ENCODE measurements at regions not wholly inside any gene's neighbourhood (a gene's known extent, or its start where the extent isn't known, plus 50 kb on each side); places are given as distances from the start of the nearest gene placed in this dataset.

DNA sequence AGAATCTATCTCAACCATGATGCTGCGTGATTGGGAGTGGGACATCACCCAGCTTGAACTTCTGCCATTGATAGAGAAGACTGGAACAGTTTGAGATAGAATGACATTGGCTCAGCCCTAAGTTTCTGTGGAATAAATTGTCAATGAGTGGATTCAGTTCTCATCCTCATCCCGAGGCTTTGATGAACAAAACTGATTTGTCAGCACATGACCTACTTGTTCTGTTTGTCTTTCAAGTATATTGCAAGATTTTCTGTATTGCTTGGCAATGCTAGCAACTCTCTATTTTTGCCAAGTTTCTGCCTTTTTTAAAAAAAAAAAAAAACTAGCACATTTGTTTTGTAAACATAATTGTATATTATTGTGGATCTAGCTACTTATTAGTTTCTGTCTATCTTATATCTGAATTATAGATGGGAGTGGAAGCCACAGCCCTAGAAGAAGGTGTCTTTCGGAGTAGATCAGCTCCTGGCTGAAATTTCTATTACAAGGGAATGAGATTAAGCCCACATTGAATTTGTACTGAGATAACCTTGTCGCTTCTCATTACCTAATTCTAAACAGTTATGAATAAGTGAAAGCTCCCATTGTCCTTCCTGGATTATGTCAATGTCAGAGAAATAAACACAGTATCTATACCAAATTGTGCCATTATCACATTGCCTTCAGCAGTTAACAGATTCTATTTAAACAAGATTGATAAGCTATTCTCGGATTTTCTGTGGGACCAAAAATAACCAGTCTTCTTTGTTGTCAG lies 166.1 kb downstream of the TNFSF13B start:
- DNase-seq (ENCODE audit: low read depth in 4 of 4, low spot score in 2 of 4) = no peak

DNA sequence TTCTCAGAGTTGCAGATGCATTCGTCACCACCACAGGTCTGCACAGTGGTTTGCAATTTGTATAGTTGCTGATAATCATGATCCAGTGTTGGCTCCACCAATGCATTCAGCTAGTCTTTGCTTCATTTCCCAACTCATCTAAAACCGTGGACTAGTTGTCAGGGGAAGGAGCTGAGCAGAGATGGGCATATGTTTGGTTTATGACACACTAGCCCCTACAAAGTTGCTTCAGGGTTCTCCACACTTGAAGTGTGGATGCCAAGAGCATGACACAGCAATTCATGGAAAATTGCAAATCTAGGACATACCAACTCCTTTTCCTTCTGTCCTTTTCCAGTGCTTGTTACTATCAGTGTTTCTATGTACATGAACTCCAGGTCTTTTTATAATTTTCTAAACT lies 168.0 kb downstream of the TNFSF13B start:
- no peak for DNase-seq (ENCODE audit: low read depth in 4 of 4, low spot score in 2 of 4)

- no peak for DNase-seq (ENCODE audit: low read depth in 4 of 4, low spot score in 2 of 4)
Measured at GRCh38 chr13:108439556-108439955, 170.0 kb downstream of the TNFSF13B start.

- DNase-seq (ENCODE audit: low read depth in 4 of 4, low spot score in 2 of 4) = no peak
Measured at GRCh38 chr13:108444448-108444847, 174.9 kb downstream of the TNFSF13B start.

DNA sequence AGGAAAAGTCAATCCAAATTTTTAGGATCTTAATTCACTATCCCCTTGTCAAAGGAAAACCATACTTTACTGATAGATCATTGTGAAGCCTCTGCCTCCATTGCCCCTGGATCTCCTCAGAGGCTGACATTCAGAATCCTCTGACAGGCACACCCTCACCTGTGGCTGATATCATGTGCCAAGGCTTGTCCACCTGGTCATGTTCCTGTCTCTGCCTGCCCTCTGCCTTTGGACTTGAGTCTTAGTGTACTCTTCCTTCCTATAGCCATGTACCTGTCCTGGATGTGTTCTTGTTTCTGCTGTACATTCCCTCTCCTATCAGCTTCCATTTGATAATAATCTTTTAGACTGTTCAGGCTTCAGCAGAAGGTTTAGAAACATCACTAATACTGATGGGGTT lies 179.4 kb downstream of the TNFSF13B start:
- DNase-seq (ENCODE audit: low read depth in 4 of 4, low spot score in 2 of 4) = no peak

DNA sequence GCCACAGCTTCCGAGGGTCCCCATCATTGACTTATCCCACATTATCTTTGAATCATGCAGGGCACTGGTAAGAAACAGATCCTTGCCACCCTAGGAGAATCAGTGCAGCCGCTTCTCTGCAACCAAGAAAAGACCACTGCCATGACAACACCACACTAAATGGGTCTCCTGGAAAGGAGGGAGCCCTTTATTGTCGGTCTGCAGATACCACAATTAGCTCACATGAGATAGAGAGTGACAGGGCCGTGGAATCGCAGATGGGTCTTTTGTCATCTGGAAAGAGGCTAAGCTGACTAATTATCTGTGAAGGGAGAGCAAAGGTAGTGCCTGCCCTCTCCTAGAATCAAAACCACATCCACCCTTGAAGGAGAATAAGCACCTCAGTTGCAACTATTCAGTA lies 178.3 kb upstream of the MYO16 start:
- DNase-seq (ENCODE audit: low read depth in 4 of 4, low spot score in 2 of 4) = no peak

DNA sequence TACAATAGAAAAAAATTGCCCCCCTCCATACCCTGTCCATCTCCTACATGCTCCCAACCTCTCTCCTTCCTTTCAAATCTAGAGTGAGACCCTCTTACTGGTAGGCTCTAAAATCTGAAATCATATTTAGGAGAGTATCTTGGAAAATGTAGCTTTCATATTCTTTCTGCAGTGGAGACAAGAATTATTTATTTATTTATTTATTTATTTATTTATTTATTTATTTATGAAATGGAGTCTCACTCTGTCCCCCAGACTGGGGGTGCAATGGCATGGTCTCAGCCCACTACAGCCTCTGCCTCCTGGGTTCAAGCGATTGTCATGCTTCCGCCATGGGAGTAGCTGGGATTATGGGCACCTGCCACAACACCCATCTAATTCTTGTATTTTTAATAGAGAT lies 174.1 kb upstream of the MYO16 start:
- DNase-seq (ENCODE audit: low read depth in 4 of 4, low spot score in 2 of 4) = no peak

GRCh38 chr13:108460043-108460442 lies 169.4 kb upstream of the MYO16 start:
- no peak for DNase-seq (ENCODE audit: low read depth in 4 of 4, low spot score in 2 of 4)

DNA sequence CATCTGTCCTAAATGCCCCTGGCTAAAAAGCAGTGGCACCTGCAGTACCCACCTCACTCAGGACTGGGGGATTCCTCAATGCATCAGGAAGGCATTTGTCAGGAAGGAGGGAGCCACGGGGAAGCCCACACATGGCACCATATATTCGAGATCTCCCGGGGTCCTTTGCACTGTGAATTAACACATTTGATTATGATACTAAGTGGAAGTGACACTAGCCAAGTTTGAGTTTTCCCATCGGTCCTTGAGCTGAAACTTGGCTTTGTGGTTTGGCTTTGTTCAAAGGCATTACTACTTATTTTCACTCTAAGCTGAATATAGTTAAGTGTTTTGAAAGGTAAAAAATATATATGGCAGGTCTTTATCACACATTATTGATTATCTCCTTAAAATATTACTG lies 168.7 kb upstream of the MYO16 start:
- no peak for DNase-seq (ENCODE audit: low read depth in 4 of 4, low spot score in 2 of 4)

DNA sequence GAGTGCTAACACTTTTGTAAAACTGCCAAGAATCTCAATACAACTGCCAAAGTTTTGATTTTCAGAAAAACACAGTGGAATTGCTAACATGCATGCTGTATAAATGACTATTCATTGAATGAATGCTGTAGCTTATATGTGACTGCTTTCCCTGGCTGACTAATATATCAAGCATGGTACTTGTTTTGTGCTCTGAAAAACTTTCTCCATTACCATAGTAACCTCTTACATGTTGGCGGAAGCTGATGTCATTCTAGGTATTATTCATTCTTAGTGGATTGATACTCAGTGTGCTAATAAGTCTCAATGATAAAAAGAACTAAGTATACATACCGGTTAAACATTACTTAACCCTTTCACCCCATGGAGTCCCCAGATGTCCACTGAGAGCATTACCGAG lies 166.1 kb upstream of the MYO16 start:
- no peak for DNase-seq (ENCODE audit: low read depth in 4 of 4, low spot score in 2 of 4)

GRCh38 chr13:108470921-108471320 lies 158.5 kb upstream of the MYO16 start:
- DNase-seq (ENCODE audit: low read depth in 4 of 4, low spot score in 2 of 4) = no peak

DNA sequence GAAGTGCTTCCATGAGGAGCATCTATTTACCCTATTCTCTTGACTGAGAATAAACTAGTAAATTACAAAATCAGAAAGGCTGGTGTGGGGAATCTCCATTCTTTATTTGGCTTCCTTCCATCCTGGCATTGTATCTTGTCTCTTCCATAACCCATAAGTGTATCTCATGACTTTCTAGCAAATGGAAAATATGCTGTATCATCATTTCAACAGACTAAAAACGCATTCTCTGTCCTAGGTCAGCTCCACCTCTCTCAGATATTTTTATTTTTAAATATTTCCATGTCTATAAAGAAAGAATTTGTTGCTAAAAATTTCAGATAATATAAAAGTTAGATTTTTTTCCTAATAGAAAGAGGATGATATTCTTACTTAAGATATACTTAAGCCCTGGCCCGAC lies 154.2 kb upstream of the MYO16 start:
- DNase-seq (ENCODE audit: low read depth in 4 of 4, low spot score in 2 of 4) = no peak

DNA sequence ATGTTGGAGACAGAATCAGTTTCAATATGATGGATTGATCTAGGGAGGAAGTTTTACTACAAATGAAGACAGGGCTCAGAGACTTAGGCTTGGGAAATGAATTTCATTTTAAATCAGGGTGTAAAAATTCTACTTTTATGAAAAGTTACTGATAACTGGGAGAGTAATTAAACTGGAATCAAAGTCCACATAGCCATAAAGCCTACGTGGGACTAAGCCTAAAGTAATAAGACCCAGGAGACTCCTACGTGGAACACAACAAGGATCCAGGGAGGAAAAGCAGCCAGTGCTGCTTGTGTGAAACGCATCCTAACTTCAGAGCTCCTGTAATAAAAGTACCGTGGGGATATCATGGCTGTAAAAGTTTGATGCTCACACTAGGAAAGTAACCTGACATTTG lies 152.0 kb upstream of the MYO16 start:
- DNase-seq (ENCODE audit: low read depth in 4 of 4, low spot score in 2 of 4) = no peak

- DNase-seq (ENCODE audit: low read depth in 4 of 4, low spot score in 2 of 4) = no peak
Measured at GRCh38 chr13:108478179-108478578, 151.2 kb upstream of the MYO16 start.

- DNase-seq (ENCODE audit: low read depth in 4 of 4, low spot score in 2 of 4) = no peak
Measured at GRCh38 chr13:108483981-108484380, 145.4 kb upstream of the MYO16 start.

DNA sequence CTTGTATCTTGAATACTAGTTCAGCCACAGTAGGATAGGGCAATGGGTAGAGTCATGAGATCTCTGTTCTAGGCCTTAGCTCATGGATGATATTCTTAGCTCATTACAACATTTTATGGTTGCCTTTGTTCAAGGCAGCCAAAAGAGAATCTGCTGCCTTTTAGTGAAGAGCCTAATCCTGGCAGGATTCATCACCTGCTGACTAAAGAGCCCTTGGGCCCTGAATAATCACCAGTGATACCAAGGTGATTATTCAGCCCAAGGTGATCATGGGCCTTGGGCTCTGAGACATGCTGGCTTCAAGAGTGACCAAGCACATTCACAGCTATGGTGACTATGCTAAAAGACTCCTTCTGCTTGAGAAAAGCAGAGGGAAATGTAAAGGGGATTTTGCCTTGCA lies 143.3 kb upstream of the MYO16 start:
- no peak for DNase-seq (ENCODE audit: low read depth in 4 of 4, low spot score in 2 of 4)

GRCh38 chr13:108494991-108495645 lies 134.3 kb upstream of the MYO16 start:
- DNase-seq (ENCODE audit: low read depth in 4 of 4, low spot score in 2 of 4) = no peak

DNA sequence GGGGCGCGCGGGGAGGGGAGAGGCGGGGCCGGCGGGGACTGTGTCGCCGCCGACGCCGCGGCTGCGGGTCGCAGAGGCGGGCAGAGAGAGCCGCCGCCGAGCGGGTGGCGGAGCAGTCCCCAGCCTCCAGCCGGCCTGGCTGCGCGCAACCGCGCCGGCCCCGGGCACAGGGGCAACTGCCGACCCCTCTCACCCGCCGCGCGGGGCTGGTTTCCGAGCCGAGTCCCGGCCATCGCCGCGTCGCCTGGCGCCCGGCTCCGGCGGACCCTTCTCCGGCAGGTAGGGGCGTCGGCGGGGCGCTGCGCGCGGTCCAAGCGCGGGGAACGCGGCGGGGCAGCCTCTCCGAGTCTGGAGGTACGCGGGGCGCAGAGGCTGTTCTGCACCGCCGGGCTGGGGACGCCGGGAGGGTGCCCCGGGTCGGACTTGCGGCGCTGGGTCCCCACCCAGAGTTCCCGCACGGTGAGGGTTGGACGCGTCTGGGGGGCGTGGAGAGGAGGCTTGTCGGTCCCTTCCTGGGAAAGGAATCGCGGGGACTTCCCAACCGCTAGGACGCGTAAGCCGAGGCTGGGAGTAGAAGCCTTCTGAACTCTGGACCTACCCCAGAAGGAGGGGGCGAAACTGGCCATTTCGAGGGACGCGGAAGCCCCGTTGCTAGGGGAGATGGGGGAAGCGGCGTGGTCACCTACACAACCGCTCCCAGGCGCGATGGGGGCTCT lies 133.6 kb upstream of the MYO16 start:
- DNase-seq (ENCODE audit: low read depth in 4 of 4, low spot score in 2 of 4) = no peak

DNA sequence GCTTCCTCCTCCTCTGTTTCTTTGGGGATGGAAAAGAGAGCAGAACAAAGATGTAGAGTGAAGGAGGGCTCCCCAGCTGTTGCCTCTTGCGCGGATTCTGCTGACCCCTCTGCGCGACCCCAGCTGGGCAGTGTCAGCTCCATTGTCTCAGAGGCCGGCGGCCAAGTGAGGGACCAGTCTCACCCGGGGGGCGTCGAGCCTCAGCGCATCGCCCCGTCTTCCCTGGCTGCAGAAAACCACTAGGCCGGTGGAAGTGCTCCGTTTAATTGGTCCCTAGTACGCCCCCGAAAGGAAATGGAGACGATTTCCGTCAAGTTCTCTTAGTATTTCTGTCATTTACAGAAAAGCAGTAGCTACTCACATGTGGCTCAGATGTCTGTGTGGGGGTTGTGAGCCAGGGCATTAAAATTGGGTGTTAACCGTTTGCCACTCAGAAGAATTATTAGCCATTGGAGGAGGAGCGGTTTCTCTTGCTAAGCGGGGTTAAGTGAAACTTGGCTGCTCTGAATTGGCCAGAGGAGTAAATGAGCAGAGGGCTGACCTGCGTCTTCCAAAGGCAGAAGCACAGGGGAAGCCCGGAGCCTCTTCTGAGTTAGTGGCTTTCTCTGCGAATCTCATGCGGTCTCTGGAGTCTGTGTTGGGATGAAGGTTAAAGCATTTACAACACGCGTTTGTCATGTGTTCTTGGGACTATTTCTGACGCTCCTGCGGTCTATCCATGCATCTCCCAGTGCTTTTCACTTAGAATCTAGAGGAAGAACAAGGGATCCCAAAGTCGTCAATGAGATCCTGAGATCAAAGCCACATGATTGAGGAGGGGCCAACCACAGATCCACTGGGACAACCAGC lies 132.8 kb upstream of the MYO16 start:
- DNase-seq (ENCODE audit: low read depth in 4 of 4, low spot score in 2 of 4) = peak in 1 of 4 donors; percentile 16

GRCh38 chr13:108500711-108501110 lies 128.7 kb upstream of the MYO16 start:
- no peak for DNase-seq (ENCODE audit: low read depth in 4 of 4, low spot score in 2 of 4)

- DNase-seq (ENCODE audit: low read depth in 4 of 4, low spot score in 2 of 4) = no peak
Measured at GRCh38 chr13:108508263-108508662, 121.1 kb upstream of the MYO16 start.

All from left renal cortex interstitium (tissue), 4 donors.